ENCODE measurements at regions not wholly inside any gene's neighbourhood (a gene's known extent, or its start where the extent isn't known, plus 50 kb on each side); places are given as distances from the start of the nearest gene placed in this dataset.
"Not testable (repeated sequence)": the region's sequence is repeated elsewhere in the genome, so short reads cannot be mapped to it uniquely, and the experiment has no call there.

GRCh38 chr9:39463696-39464095 lies 108.2 kb downstream of the SPATA31A1 start:
- peak; percentile 28 for ATAC-seq (ENCODE audit: low read depth)

GRCh38 chr9:39464122-39464777 lies 108.8 kb downstream of the SPATA31A1 start:
- H3K36me3 Mint-ChIP-seq, H3K27me3 Mint-ChIP-seq, H3K9me3 Mint-ChIP-seq, H3K4me1 Mint-ChIP-seq: not testable (repeated sequence)
- peak; percentile 59 to 61 for DNase-seq (ENCODE audit: low spot score in 2 of 2)
- H3K4me3 Mint-ChIP-seq = peak overlapping the region; percentile 97
- peak; percentile 92 for ATAC-seq (ENCODE audit: low read depth)
- H3K27ac Mint-ChIP-seq = peak overlapping the region; percentile 86

More at GRCh38 chr9:39463696-39464095, 108.2 kb downstream of the SPATA31A1 start:
- peak overlapping the region; percentile 97 for H3K4me3 Mint-ChIP-seq
- H3K9me3 Mint-ChIP-seq, H3K27me3 Mint-ChIP-seq, H3K36me3 Mint-ChIP-seq, H3K4me1 Mint-ChIP-seq: not testable (repeated sequence)
- H3K27ac Mint-ChIP-seq = peak overlapping the region; percentile 50
- peak in 1 of 2 donors; percentile 9 for DNase-seq (ENCODE audit: low spot score in 2 of 2)

GRCh38 chr9:39474499-39474898 lies 119.0 kb downstream of the SPATA31A1 start:
- not testable (repeated sequence) for H3K9me3 Mint-ChIP-seq; H3K36me3 Mint-ChIP-seq; H3K27ac Mint-ChIP-seq; H3K4me1 Mint-ChIP-seq; DNase-seq (ENCODE audit: low spot score in 2 of 2); H3K4me3 Mint-ChIP-seq; H3K27me3 Mint-ChIP-seq
- ATAC-seq (ENCODE audit: low read depth) = peak; percentile 73

GRCh38 chr9:39483073-39483472 lies 127.6 kb downstream of the SPATA31A1 start:
- H3K9me3 Mint-ChIP-seq; H3K4me1 Mint-ChIP-seq; H3K4me3 Mint-ChIP-seq; H3K27me3 Mint-ChIP-seq; DNase-seq (ENCODE audit: low spot score in 2 of 2); ATAC-seq (ENCODE audit: low read depth); H3K36me3 Mint-ChIP-seq; H3K27ac Mint-ChIP-seq: not testable (repeated sequence)

GRCh38 chr9:39483880-39484279 lies 128.4 kb downstream of the SPATA31A1 start:
- not testable (repeated sequence) for H3K36me3 Mint-ChIP-seq; H3K27ac Mint-ChIP-seq; H3K4me3 Mint-ChIP-seq; ATAC-seq (ENCODE audit: low read depth); H3K9me3 Mint-ChIP-seq; DNase-seq (ENCODE audit: low spot score in 2 of 2); H3K27me3 Mint-ChIP-seq; H3K4me1 Mint-ChIP-seq

GRCh38 chr9:39484292-39484691 lies 128.8 kb downstream of the SPATA31A1 start:
- H3K27me3 Mint-ChIP-seq; DNase-seq (ENCODE audit: low spot score in 2 of 2); H3K4me1 Mint-ChIP-seq; H3K4me3 Mint-ChIP-seq; H3K36me3 Mint-ChIP-seq; H3K27ac Mint-ChIP-seq; H3K9me3 Mint-ChIP-seq: not testable (repeated sequence)
- ATAC-seq (ENCODE audit: low read depth) = peak; percentile 87

GRCh38 chr9:39487477-39487876 lies 132.0 kb downstream of the SPATA31A1 start:
- H3K27me3 Mint-ChIP-seq; ATAC-seq (ENCODE audit: low read depth); H3K9me3 Mint-ChIP-seq; H3K36me3 Mint-ChIP-seq; H3K27ac Mint-ChIP-seq; DNase-seq (ENCODE audit: low spot score in 2 of 2); H3K4me3 Mint-ChIP-seq; H3K4me1 Mint-ChIP-seq: not testable (repeated sequence)

- H3K27me3 Mint-ChIP-seq; H3K27ac Mint-ChIP-seq; H3K9me3 Mint-ChIP-seq; H3K4me3 Mint-ChIP-seq; H3K36me3 Mint-ChIP-seq; DNase-seq (ENCODE audit: low spot score in 2 of 2); H3K4me1 Mint-ChIP-seq; ATAC-seq (ENCODE audit: low read depth): not testable (repeated sequence)
Measured at GRCh38 chr9:39496248-39496647, 140.8 kb downstream of the SPATA31A1 start.

- H3K27me3 Mint-ChIP-seq; DNase-seq (ENCODE audit: low spot score in 2 of 2); H3K4me1 Mint-ChIP-seq; H3K9me3 Mint-ChIP-seq; H3K27ac Mint-ChIP-seq; ATAC-seq (ENCODE audit: low read depth); H3K4me3 Mint-ChIP-seq; H3K36me3 Mint-ChIP-seq: not testable (repeated sequence)
Measured at GRCh38 chr9:39503178-39503577, 147.7 kb downstream of the SPATA31A1 start.

GRCh38 chr9:39527387-39528029 lies 172.0 kb downstream of the SPATA31A1 start:
- H3K4me3 Mint-ChIP-seq; H3K9me3 Mint-ChIP-seq; ATAC-seq (ENCODE audit: low read depth); H3K27me3 Mint-ChIP-seq; H3K36me3 Mint-ChIP-seq; DNase-seq (ENCODE audit: low spot score in 2 of 2); H3K4me1 Mint-ChIP-seq; H3K27ac Mint-ChIP-seq: not testable (repeated sequence)

- DNase-seq (ENCODE audit: low spot score in 2 of 2); H3K4me1 Mint-ChIP-seq; H3K9me3 Mint-ChIP-seq; ATAC-seq (ENCODE audit: low read depth); H3K36me3 Mint-ChIP-seq; H3K27me3 Mint-ChIP-seq; H3K27ac Mint-ChIP-seq; H3K4me3 Mint-ChIP-seq: not testable (repeated sequence)
Measured at GRCh38 chr9:39532597-39532996, 177.1 kb downstream of the SPATA31A1 start.

- not testable (repeated sequence) for H3K4me1 Mint-ChIP-seq; DNase-seq (ENCODE audit: low spot score in 2 of 2); ATAC-seq (ENCODE audit: low read depth); H3K36me3 Mint-ChIP-seq; H3K27ac Mint-ChIP-seq; H3K27me3 Mint-ChIP-seq; H3K4me3 Mint-ChIP-seq; H3K9me3 Mint-ChIP-seq
Measured at GRCh38 chr9:39533001-39533762, 177.7 kb downstream of the SPATA31A1 start.

- not testable (repeated sequence) for H3K27me3 Mint-ChIP-seq; H3K4me1 Mint-ChIP-seq; H3K36me3 Mint-ChIP-seq; H3K4me3 Mint-ChIP-seq; H3K9me3 Mint-ChIP-seq; H3K27ac Mint-ChIP-seq; ATAC-seq (ENCODE audit: low read depth); DNase-seq (ENCODE audit: low spot score in 2 of 2)
Measured at GRCh38 chr9:39533763-39534548, 178.5 kb downstream of the SPATA31A1 start.

GRCh38 chr9:39534897-39535296 lies 179.4 kb downstream of the SPATA31A1 start:
- H3K9me3 Mint-ChIP-seq; ATAC-seq (ENCODE audit: low read depth); H3K27me3 Mint-ChIP-seq; H3K36me3 Mint-ChIP-seq; H3K27ac Mint-ChIP-seq; DNase-seq (ENCODE audit: low spot score in 2 of 2); H3K4me1 Mint-ChIP-seq; H3K4me3 Mint-ChIP-seq: not testable (repeated sequence)

All from memory B cell (primary cell).